Fibroblast of gingiva (primary cell): ENCODE measurements at regions not wholly inside any gene's neighbourhood (a gene's known extent, or its start where the extent isn't known, plus 50 kb on each side); places are given as distances from the start of the nearest gene placed in this dataset.
"Not testable (repeated sequence)": the region's sequence is repeated elsewhere in the genome, so short reads cannot be mapped to it uniquely, and the experiment has no call there.

Source experiments
- DNase-seq: peaks from one replicate; pipeline ENCODE4 v3.0.0-alpha.2; 2011; ENCODE audit warnings: low read depth

GRCh38 chr2:133977405-133977804 lies 276.5 kb upstream of the MGAT5 start:
- DNase-seq = no peak

GRCh38 chr2:133982256-133982655 lies 271.6 kb upstream of the MGAT5 start:
- DNase-seq = no peak

DNA sequence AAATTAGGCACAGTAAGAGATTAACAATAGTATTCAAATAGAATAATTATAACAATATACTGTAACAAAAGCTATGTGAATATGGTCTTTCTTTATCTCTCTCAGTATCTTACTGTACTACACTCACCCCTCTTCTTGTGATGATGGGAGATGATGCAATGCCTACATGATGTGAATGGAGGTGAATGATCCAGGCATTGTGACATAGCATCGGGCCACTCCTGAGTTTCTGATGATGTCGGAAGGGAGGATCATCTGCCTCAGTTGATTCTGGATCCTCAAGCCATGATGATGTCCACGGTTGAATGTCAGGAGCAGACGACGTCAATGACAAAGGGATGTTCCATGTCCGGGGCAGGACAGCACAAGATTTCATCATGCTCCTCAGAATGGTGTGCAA lies 268.3 kb upstream of the MGAT5 start:
- no peak for DNase-seq

GRCh38 chr2:133986081-133986837 lies 267.6 kb upstream of the MGAT5 start:
- no peak for DNase-seq

- DNase-seq = no peak
Measured at GRCh38 chr2:133986881-133987795, 266.7 kb upstream of the MGAT5 start.

DNA sequence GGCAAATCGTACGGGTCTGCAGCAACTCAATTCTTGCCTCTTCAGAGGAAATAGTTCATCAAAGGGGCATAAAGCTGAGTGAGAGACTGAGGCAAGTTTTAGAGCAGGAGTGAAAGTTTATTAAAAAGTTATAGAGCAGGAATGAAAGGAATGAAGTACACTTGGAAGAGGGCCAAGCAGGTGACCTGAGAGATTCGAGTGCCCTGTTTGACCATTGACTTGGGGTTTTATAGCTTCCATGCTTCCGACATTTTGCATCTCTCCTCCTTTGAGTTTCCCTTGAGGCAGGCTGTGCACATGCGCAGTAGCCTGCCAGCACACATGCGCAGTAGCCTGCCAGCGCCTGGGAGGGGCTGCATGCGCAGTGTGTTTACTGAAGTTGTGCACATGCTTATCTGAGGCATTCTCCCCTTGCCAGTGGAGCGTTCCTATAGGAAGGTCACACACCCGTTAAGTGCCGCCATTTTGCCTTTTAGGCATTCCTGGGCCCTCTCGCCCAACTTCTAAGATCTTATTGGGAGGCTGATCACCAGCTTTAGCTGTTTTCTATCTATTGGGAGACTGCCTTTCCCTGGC lies 265.5 kb upstream of the MGAT5 start:
- DNase-seq = no peak

- no peak for DNase-seq
Measured at GRCh38 chr2:133991606-133992168, 262.2 kb upstream of the MGAT5 start.

DNA sequence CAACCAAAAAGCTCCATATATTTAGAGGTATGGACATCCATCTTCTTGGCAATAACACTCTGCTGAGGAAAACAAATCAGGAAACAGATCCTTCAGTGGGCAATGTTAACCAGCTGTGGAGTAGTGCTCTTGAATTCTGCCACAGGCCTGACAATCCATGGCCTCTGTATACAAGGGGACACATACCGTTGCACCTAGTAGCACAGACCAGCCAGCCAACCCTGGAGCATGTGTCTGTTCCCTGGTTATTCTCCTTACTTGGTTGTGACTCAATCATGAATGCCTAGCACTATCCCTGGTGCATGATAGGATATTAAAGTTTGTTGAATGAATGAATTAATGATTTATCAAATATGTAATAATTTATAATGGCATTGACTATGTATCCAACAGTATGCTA lies 261.4 kb upstream of the MGAT5 start:
- DNase-seq = no peak

DNA sequence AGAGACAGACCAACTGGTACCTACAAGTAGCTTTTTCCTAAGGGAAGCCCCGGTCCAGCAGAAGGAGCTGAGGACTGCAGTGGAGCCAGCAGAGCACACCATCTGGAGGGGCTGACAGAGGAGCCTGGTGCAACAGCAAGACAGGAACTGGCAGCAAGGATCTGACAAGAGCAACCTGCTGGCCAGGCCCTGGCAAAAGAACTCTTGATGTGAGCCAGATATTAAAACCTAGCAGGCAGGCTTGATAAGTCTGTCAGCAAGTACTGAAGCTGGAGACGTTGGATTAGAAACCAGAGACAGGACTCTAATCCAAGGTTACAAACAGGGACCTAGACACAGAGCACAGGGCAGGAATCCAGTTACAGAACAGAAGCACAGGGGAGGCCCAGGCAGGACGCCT lies 260.7 kb upstream of the MGAT5 start:
- no peak for DNase-seq

DNA sequence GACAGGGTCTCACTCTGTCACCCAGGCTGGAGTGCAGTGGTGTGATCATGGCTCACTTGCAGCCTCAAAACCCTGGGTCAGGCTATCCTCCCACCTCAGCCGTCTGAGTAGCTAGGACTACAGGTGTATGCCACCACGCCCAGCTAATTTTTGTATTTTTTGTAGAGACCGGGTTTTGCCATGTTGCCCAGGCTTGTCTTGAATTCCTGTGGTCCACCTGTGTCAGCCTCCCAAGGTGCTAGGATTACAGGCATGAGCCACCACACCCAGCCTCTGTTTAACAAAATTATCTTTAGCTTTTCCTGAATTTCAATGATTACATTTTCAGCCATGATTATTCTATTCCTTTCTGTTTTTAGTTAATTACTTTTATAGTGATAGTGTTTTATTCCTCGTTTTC lies 255.1 kb upstream of the MGAT5 start:
- DNase-seq = not testable (repeated sequence)

- no peak for DNase-seq
Measured at GRCh38 chr2:134002391-134002790, 251.5 kb upstream of the MGAT5 start.

- DNase-seq = no peak
Measured at GRCh38 chr2:134002921-134003320, 251.0 kb upstream of the MGAT5 start.

DNA sequence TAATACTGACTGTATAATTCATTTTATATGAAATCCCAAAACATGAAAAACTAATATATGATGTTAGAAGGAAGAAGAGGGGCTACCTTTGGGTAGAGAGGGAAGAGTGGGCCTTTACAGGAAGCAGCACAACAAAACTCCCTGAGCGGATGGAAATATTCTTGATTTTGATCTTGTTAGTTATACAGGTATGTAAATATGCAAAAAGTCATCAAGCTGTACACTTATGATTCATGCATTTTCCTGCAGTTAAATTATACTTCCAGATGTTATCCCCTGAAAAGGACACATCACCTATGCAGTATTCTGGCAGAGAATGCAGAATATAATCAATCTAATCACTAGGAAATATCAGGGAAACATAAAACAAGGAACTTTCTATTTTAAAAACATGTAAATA lies 249.4 kb upstream of the MGAT5 start:
- no peak for DNase-seq

DNA sequence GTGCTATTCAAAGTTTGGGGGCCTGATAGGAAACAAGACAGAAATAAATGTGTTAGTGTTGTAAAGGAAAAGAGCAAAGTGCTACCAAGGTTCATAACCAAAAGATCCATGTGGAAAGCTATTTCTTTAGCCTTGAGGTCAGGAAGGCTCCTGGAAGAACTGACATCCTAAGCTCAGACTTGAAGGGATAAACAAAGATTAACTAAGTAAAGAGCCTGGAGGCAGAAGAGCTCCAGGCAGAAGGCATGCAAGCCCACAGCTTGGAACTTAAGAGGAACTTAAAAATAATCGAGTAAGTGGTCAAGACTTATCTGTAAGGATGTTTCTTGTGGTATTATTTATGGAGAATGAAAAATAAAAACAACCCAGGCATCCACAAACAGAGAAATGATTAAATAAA lies 245.0 kb upstream of the MGAT5 start:
- DNase-seq = no peak

DNA sequence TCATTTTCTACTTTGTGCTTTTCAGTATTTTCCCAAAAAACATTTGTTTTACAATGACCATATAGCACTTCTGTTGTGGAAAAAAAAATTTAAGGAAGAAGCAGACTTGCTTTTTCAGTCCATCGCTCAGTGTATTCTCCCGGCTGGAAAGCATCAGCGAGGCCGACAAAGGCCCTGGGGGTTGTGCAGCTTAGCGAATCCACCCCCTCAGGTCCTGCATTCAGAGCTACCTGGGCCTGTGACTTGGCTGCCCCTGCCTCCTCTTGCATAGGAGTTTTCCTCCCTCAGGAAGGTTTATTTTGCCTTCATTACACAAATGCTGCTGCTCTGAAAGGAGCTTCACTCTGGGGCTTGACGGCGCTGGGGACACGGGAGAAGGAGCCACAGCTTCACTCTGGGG lies 244.4 kb upstream of the MGAT5 start:
- DNase-seq = no peak

- DNase-seq = not testable (repeated sequence)
Measured at GRCh38 chr2:134009906-134010305, 244.0 kb upstream of the MGAT5 start.

DNA sequence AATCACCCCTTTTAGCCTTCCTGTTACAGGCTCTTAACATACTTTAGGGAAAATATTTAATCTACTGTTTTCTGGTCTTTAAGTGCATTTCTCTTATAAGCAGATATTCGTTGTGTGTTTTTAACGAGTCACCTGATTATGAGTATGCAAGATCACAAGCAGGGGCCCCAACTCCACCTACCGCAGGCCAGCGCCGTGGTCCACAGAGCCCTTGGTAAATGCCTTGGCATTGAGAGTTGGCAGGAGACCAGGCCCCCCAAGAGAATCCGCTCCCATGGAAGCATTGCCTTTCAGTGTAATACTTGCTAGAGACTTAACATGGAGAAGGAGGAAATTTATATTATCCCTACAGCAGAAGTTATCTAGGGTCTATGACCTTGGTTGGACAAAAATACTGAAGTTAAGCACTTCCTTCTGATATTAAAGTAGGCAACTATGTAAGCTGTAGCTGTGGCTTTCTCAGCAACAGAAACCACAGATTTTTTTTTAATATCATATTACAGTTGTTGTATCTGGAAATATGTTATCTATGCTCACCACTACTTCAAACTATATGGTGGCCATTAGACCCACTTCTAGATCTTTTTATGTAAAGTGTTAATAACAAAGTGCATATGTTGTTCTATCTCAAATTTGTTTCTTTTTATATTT lies 241.8 kb upstream of the MGAT5 start:
- no peak for DNase-seq

DNA sequence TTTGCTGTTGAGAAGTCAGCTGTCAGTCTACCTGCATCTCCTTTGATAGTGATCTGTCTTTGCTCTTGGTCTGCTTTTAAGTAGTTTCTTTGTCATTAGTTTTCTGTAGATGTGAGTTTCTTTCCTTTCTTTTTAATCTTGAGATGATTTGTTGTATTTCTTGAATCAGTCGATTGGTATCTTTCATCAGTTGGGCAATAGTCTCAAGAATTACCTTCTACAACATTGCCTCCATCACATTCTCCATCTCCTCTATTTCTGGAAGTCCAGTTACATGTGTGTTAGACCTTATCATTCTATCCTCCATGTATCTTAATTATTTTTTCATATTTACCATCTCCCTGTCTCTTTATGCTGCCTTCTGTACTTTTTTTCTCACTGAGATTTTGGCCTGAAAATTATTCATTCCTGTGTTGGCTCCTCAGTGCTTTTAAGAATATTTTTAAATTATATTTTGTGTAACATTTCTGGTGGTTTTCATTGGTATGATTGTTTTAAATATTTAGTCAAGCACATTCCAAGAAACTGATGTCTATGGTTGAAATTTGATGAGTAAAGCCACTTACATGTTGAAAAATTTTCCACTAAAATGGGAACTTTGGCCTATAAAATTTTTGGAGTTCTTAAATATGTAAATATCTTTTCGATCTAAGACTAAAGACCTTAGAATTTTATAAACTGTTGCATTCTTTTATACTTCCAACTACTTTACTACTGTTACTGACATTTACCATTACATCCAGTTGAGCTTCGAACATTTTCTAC lies 239.5 kb upstream of the MGAT5 start:
- DNase-seq = no peak

GRCh38 chr2:134019871-134020270 lies 234.0 kb upstream of the MGAT5 start:
- no peak for DNase-seq

DNA sequence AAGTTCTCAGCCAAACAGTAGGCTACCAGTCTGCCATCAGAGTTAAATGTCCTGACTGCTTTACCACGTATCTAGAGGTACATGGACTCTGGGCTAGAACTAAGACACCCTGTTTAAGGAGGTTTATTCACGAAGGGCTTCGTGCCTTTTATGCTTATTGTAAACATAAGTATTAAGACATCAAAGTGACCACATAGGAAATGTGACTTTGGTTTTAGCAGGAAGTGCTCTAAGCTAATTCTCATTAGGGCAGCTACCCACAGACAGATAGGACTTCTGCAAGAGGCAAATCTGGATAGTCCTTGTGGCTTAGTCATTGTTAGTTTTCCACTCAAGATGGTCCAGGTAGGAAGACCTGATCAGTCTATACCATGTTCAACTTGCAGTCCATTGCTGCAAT lies 233.3 kb upstream of the MGAT5 start:
- no peak for DNase-seq

DNA sequence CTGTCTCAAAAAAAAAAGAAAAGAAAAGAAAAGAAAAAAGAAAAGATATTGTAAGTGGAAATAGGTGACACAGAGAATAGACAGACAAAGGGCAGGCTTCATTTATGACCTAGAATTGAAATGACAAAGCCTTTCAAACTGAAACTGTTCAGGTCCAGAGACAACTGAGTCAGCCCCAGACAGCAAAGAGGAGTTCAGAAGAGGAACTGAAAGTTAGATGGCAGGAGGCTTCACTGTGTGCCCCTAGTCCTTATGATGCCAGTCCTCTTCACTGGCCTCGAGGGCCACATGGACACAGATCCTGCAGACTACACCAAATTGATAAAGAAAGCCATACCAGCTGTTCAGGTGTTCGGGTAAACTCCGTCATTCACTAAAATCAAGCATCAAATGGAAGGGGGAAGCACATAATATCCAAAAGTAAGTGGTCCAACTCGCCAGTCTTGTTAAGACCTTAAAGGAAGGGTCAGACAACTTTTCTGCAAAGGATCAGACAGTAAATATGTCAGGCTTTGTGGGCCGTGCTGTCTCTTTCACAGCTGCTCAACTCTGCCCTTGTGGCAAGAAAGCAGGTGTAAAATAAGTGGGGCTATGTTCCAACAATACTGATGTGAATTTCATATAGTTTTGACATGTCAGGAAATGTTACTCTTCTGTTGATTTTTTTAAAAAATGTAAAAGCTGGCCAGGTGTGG lies 231.9 kb upstream of the MGAT5 start:
- DNase-seq = no peak
